NCI-H345 treated with DMSO at 0.1 percent for 48 hours (cell line): ENCODE measurements at regions not wholly inside any gene's neighbourhood (a gene's known extent, or its start where the extent isn't known, plus 50 kb on each side); places are given as distances from the start of the nearest gene placed in this dataset.

Source experiments
- DNase-seq: peaks from one replicate; lab custom pipeline; 2025; ENCODE audit not compliant: unreplicated experiment; lab: John Stamatoyannopoulos, UW

DNA sequence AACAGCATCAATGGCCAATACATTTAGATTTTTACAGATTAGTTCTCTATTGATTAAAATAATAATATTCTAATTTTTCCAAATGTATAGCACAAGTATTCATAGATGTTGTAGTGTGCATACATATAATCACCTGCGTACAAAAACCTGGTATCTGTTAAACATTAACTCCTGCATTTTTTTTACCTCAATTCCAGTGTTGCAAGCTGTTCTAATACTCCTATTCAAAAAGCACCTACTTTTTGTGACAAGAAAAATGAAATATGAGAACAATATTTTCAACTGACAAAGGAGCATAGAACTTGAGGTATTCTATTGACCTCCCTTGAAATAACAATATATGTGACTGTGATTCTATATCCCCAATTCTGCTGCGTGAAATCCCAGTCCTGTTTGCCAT is 422.9 kb upstream of the PCDH20 start:
- no peak for DNase-seq

- DNase-seq, result no peak
These were observed 417.6 kb upstream of the PCDH20 start for GRCh38 chr13:61833228-61833627.

DNA sequence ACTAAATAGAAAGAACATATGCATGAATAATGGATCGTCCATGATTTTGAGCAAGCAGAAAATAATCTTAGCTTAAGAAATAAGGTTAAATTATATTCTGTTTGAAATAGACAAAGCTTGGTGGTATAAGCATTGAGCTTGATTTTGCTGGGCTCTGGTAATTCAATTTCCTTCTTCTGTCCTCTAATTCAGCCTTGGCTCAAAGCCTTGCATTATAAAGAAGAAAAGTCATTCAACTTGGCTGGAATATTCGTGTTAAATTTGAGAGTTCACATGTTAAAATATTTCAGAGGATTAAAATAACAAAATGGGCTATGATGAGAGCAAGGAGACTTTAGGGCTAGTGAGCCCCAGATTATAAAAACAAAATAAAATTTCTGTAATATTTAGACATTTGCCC is 415.4 kb upstream of the PCDH20 start:
- DNase-seq, result no peak

GRCh38 chr13:61830475-61830874 is 414.8 kb upstream of the PCDH20 start:
- DNase-seq, result no peak

- no peak for DNase-seq
These were observed 408.5 kb upstream of the PCDH20 start for GRCh38 chr13:61824168-61824567.

- DNase-seq, result no peak
These were observed 396.6 kb upstream of the PCDH20 start for GRCh38 chr13:61812286-61812685.

- DNase-seq, result no peak
These were observed 394.4 kb upstream of the PCDH20 start for GRCh38 chr13:61810065-61810464.

- no peak for DNase-seq
These were observed 381.7 kb upstream of the PCDH20 start for GRCh38 chr13:61797397-61797796.

- DNase-seq, result no peak
These were observed 379.9 kb upstream of the PCDH20 start for GRCh38 chr13:61795580-61795979.

- no peak for DNase-seq
These were observed 363.8 kb upstream of the PCDH20 start for GRCh38 chr13:61779456-61779855.

DNA sequence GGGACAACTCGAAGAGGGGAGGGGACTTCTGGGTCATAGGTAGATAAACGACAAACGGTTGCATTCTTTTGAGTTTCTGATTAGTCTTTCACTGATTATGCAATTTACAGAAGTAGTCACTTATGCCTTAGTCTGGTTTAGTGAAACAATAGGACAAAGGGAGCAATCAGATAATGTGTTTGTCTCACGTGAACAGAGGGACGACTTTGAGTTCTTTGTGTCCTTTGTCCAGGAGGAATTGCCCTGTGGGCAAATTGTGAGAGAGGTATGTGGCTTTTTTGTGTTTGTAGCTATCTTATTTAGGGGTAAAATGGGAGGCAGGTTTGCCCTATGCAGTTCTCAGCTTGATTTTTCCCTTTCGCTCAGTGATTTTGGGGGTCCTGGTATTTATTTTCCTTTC is 362.9 kb upstream of the PCDH20 start:
- DNase-seq, result no peak

DNA sequence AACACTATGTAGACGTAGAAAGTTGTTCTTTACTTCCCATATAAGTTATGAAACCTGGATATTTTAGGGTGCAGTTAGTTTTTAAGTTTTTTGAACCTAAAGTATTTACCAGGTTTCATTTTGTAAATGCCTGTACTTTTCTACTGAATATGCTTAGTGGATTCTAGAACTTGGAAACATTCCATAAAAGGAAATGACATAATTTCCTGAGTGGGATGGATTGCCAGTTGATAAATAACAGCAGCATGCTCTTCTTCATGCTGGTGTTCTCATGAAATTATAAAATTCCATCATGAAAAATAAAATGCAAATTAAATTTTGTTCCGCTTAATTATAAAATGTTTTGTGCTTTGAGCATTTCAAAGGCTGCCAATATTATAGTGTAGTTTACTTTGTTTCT is 362.2 kb upstream of the PCDH20 start:
- DNase-seq, result no peak

DNA sequence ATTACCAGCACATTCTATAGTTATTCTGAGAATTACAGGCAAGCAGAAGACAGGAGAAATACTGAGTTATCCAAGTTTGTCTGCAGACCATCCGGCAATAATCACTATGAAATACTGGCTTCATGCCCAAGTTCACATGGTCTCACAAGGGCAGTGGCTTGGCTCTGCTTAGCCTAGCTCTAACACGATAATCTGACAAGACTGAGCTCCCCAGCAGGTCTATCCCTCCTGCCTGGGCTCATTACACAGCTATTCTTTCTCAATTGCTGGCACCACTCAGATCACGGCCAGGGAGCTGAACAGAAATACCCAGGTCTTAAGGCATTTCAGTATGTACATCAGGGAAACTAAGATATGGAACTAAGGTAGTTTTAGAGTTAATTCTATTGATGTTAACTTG is 361.6 kb upstream of the PCDH20 start:
- no peak for DNase-seq

DNA sequence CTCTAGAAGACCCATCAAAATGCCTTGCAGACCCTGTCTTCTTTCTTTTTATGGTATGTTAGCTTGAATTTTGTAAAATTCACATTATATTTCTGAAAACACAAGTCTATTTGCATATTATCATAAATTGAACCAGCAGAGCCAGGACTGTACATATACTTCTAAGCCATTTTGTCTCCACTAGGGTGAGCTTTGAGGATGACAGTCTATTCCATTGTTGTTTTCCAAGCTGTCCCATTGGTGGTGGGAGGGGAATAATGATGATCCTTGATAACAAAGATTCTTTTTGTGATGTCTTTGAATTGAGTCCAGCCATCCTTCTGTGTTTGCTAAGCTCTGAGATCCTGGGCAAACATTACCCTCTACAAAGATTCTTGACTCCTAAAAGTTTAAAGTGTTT is 359.3 kb upstream of the PCDH20 start:
- DNase-seq, result no peak

GRCh38 chr13:61770681-61771080 is 355.0 kb upstream of the PCDH20 start:
- no peak for DNase-seq

DNA sequence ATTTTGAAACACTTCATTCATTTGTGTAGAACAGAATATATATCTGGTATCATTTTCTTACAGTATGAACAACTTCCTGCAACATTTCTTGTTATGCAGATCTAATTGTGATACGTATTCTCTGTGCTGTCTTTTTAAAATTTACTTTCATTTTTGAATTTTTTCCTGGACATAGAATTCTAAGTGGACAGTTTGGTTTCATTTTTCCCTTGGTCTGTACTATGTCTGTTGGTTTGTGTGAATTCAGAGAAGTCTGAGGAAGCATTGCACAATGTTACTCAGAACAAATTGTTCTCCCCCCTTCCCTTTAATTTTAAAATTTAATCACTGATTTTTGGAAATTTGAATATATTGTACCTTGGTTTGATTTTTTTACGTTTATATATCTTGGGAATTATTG is 352.5 kb upstream of the PCDH20 start:
- no peak for DNase-seq

- no peak for DNase-seq
These were observed 351.0 kb upstream of the PCDH20 start for GRCh38 chr13:61766667-61767058.

- DNase-seq, result no peak
These were observed 350.5 kb upstream of the PCDH20 start for GRCh38 chr13:61765940-61766666.

- no peak for DNase-seq
These were observed 349.6 kb upstream of the PCDH20 start for GRCh38 chr13:61765181-61765742.

- no peak for DNase-seq
These were observed 346.0 kb upstream of the PCDH20 start for GRCh38 chr13:61761690-61762089.

DNA sequence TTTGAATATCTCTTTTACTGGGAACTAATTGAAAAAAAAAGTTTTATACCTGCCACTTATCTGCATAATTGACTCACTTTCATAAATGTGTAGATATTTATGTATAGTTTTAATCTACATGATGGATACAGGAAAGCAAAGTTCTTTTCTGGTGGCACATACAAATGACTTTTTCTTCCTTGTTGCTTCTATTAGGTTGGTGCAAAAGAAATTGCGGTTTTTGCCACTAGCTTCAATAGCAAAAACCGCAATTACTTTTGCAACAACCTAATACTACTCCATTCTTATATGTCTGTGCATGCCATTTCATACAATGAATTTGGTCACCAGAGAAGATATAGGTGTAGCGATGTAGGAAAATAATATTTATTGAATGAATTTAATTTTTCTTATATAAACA is 344.5 kb upstream of the PCDH20 start:
- DNase-seq, result no peak

DNA sequence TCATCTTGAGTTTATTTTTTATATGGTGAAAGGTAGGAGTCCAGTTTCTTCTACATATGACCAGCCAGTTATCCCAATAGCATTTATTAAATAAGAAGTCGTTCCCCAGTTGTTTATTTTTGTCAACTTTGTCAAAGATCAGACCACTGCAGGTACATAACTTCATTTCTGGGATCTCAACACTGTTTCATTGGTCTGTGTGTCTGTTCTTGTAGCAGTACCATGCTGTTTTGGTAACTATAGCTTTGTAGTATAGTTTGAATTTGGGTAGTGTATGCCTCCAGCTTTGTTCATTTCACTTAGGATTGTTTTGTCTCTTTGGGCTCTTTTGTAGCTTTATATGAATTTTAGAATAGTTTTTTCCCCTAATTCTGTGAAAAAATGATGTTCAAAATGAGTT is 340.4 kb upstream of the PCDH20 start:
- no peak for DNase-seq

DNA sequence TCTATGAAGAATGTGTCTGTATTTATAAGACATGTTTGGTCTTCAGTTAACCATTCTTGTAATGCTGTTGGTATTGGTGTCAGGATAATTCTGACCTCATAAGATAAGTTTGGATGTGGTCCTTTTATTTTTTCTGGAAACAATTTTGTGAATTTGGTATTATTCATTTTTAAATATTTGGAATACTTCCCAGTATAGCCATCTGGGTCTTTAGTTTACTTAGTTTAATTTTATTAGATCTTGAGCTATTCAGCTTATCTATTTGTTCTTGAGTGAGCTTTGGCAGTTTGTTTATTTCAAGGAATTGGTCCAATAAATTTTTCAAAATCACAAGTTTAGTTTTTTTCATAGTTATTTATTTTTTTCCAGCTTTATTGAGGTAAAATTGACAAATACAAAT is 335.4 kb upstream of the PCDH20 start:
- DNase-seq, result no peak
